Spleen (tissue), 7 donors: ENCODE measurements at regions not wholly inside any gene's neighbourhood (a gene's known extent, or its start where the extent isn't known, plus 50 kb on each side); places are given as distances from the start of the nearest gene placed in this dataset.

Experiments used
- CTCF ChIP-seq, 11 experiments: fragments of 200-600 bp in 7 of 11; fragments of 450-650 bp in 4 of 11; sonication (generic) in 4 of 11; IDR thresholded peaks in 8 of 11; conservative IDR thresholded peaks in 3 of 11; 1 replicate in 7 of 11; 2 replicates in 4 of 11; pipeline versions ENCODE4 v1.4.0 to v1.8.0; 2016 to 2021; ENCODE audit warnings: antibody characterized with exemption in 11 of 11, inconsistent platforms in 4 of 11, mild to moderate bottlenecking in 1 of 11
- POLR2A ChIP-seq, 3 donors: fragments of 450-650 bp; IDR thresholded peaks; one replicate each; pipeline ENCODE4 v1.5.1; 2017; ENCODE audit warnings: antibody characterized with exemption in 3 of 3, mild to moderate bottlenecking in 1 of 3
- POLR2AphosphoS5 ChIP-seq, 3 donors: sonication (generic); formaldehyde crosslinking; IDR thresholded peaks; one replicate each; pipeline ENCODE4 v1.5.1; 2017; ENCODE audit warnings: antibody characterized with exemption in 3 of 3
- donor health status: DM: no; HTN: no; CAD: no; lungs with moderate emphysema.
- donor health status: DM: no; HTN: no; CAD: no.
- donor health status: DM: no; HTN: no; CAD: no.

- TF ChIP-seq POLR2A (IDR thresholded peaks at IDR 0.05) (no peak), CTCF (IDR thresholded peaks at IDR 0.05 in 8 of 11, conservative IDR thresholded peaks at IDR 0.05 in 3 of 11) (no peak), POLR2AphosphoS5 (IDR thresholded peaks at IDR 0.05) (no peak)
Measured at GRCh38 chr5:112014783-112015395, 257.9 kb upstream of the NREP start.
